Uterus (tissue), 2 donors: ENCODE measurements at regions not wholly inside any gene's neighbourhood (a gene's known extent, or its start where the extent isn't known, plus 50 kb on each side); places are given as distances from the start of the nearest gene placed in this dataset.

Experiments
- POLR2A ChIP-seq, 2 donors: fragments of 450-650 bp; IDR thresholded peaks; one replicate each; pipeline ENCODE4 v1.6.1; 2016; ENCODE audit warnings: antibody characterized with exemption in 2 of 2, mild to moderate bottlenecking in 1 of 2, moderate library complexity in 1 of 2
- TF ChIP-seq, protein P1 (sequence below), 4 experiments: fragments of 200-600 bp in 2 of 4; fragments of 450-650 bp in 2 of 4; sonication (generic) in 2 of 4; IDR thresholded peaks; one replicate each; pipeline ENCODE4 v1.5.1; 2016 to 2019; ENCODE audit warnings: antibody characterized with exemption in 4 of 4, mild to moderate bottlenecking in 2 of 4, moderate library complexity in 1 of 4

DNA sequence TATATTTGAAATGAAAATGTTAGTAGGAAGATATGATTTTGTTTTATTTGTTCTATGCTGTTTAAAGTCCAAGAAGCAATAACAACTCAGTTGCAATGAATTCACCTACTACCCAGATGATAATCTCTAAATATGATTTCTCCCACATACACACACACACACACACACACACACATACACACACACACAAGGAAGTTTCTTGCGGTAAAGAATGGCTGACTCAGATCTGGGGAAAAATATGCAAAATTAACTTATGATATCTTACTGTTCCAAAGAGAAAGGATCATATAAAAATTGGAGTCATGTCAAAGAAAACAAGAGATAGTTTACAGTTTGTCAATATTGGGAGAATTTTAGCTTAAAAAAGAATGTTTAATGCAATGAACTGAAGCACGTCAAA, 456.7 kb downstream of the SLC16A7 start:
- TF ChIP-seq, protein P1, sequence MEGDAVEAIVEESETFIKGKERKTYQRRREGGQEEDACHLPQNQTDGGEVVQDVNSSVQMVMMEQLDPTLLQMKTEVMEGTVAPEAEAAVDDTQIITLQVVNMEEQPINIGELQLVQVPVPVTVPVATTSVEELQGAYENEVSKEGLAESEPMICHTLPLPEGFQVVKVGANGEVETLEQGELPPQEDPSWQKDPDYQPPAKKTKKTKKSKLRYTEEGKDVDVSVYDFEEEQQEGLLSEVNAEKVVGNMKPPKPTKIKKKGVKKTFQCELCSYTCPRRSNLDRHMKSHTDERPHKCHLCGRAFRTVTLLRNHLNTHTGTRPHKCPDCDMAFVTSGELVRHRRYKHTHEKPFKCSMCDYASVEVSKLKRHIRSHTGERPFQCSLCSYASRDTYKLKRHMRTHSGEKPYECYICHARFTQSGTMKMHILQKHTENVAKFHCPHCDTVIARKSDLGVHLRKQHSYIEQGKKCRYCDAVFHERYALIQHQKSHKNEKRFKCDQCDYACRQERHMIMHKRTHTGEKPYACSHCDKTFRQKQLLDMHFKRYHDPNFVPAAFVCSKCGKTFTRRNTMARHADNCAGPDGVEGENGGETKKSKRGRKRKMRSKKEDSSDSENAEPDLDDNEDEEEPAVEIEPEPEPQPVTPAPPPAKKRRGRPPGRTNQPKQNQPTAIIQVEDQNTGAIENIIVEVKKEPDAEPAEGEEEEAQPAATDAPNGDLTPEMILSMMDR (IDR thresholded peaks at IDR 0.05), result no peak
- no peak for TF ChIP-seq POLR2A (IDR thresholded peaks at IDR 0.05)
